Nephron progenitor cell (in vitro differentiated cells): ENCODE measurements at regions not wholly inside any gene's neighbourhood (a gene's known extent, or its start where the extent isn't known, plus 50 kb on each side); places are given as distances from the start of the nearest gene placed in this dataset.

Source experiments
- DNase-seq: peaks from one replicate; pipeline ENCODE4 v3.0.0; 2021
- H3K27ac Mint-ChIP-seq: 2 replicates; pipeline ENCODE4 v1.8.0; 2021; ENCODE audit warnings: mild to moderate bottlenecking, moderate library complexity, mixed read lengths
- H3K27me3 Mint-ChIP-seq: 2 replicates; pipeline ENCODE4 v1.8.0; 2021; ENCODE audit warnings: mild to moderate bottlenecking, low read depth, mixed read lengths; ENCODE audit not compliant: poor library complexity
- H3K36me3 Mint-ChIP-seq: 2 replicates; pipeline ENCODE4 v1.8.0; 2021; ENCODE audit warnings: low read depth, mixed read lengths
- H3K4me1 Mint-ChIP-seq: 2 replicates; pipeline ENCODE4 v1.8.0; 2021; ENCODE audit warnings: mixed read lengths
- H3K4me3 Mint-ChIP-seq: 2 replicates; pipeline ENCODE4 v1.8.0; 2021; ENCODE audit warnings: mild to moderate bottlenecking, moderate library complexity, mixed read lengths
- H3K9me3 Mint-ChIP-seq: 2 replicates; pipeline ENCODE4 v1.8.0; 2021; ENCODE audit warnings: mild to moderate bottlenecking, moderate library complexity, mixed read lengths
- TF ChIP-seq, protein P1 (sequence below): fragments of 200-600 bp; sonication (generic); IDR thresholded peaks from 2 replicates; pipeline ENCODE4 v1.5.0; 2021; ENCODE audit warnings: antibody characterized with exemption

DNA sequence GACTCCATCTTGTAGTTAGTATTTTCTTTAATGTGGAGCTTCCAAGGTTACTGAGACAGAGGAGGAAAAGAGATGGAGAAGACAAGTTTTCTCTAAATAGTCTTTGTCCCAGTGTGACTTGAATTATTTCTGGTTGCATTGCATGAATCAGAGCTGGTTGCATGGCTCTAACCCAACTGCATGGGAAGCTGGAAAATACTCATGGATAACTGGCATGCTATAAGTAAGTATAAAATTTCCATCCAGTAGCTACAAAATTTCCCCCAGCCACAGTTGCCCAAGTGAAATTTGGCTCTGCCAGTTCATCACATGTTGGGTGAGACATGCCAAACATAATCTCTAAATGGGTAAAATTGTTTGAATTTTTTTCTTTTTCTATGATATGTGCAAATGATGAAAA is 1161.5 kb downstream of the CDH11 start:
- no peak for DNase-seq
- H3K36me3 Mint-ChIP-seq: no peaks in the 10 kb centered on the region
- H3K27ac Mint-ChIP-seq: no peak overlapping the region
- TF ChIP-seq, protein P1, sequence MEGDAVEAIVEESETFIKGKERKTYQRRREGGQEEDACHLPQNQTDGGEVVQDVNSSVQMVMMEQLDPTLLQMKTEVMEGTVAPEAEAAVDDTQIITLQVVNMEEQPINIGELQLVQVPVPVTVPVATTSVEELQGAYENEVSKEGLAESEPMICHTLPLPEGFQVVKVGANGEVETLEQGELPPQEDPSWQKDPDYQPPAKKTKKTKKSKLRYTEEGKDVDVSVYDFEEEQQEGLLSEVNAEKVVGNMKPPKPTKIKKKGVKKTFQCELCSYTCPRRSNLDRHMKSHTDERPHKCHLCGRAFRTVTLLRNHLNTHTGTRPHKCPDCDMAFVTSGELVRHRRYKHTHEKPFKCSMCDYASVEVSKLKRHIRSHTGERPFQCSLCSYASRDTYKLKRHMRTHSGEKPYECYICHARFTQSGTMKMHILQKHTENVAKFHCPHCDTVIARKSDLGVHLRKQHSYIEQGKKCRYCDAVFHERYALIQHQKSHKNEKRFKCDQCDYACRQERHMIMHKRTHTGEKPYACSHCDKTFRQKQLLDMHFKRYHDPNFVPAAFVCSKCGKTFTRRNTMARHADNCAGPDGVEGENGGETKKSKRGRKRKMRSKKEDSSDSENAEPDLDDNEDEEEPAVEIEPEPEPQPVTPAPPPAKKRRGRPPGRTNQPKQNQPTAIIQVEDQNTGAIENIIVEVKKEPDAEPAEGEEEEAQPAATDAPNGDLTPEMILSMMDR: no peak
- H3K4me1 Mint-ChIP-seq: no peaks in the 10 kb centered on the region
- H3K9me3 Mint-ChIP-seq: no peaks in the 10 kb centered on the region
- H3K27me3 Mint-ChIP-seq: peaks cover 3% of the 10 kb centered on the region
- no peak overlapping the region for H3K4me3 Mint-ChIP-seq

DNA sequence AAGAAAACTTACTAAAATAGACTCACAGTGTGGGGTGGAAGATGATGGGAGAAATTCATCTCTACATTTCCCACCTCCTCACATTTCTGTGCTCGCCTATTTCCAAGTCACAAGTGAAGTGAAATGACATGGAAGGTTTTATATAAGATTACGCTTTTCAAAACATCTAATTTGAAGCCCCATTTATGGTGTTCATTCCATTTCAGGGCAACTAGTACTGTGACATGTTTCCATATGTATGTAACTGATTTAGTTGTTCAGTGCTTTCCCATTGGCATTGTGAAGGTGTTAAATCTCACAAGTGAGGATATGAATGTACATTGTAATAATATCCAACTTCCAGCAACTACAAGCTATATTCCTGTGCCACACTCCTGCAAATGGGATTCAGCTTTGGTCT is 1174.8 kb downstream of the CDH11 start:
- no peak overlapping the region for H3K4me3 Mint-ChIP-seq
- H3K9me3 Mint-ChIP-seq: peaks cover 11% of the 10 kb centered on the region
- no peak overlapping the region for H3K27ac Mint-ChIP-seq
- no peaks in the 10 kb centered on the region for H3K27me3 Mint-ChIP-seq
- H3K36me3 Mint-ChIP-seq: no peaks in the 10 kb centered on the region
- TF ChIP-seq, protein P1: no peak
- no peak for DNase-seq
- H3K4me1 Mint-ChIP-seq: peaks cover 13% of the 10 kb centered on the region

DNA sequence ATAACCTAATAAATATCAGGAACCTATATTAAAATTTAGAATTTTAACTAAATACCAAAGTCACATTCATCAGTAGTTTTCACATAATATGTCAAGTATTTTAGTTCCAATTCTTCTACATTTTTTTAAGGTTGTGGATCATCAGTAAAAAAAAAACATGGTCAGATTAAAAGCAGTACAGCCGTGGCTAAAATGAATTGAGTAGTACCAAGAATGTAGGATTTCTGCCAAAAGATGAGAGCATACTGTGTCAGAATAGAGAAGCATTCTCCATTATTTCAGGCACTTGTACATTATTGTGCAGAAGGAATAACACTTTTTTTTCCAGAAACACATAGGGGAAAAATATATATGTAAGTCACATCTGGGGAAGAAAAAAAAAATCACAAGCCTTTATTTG is 1176.1 kb downstream of the CDH11 start:
- DNase-seq: no peak
- H3K36me3 Mint-ChIP-seq: no peaks in the 10 kb centered on the region
- H3K4me1 Mint-ChIP-seq: peaks cover 13% of the 10 kb centered on the region
- TF ChIP-seq, protein P1: no peak
- H3K27ac Mint-ChIP-seq: no peak overlapping the region
- H3K9me3 Mint-ChIP-seq: peaks cover 11% of the 10 kb centered on the region
- no peaks in the 10 kb centered on the region for H3K27me3 Mint-ChIP-seq
- H3K4me3 Mint-ChIP-seq: no peak overlapping the region

DNA sequence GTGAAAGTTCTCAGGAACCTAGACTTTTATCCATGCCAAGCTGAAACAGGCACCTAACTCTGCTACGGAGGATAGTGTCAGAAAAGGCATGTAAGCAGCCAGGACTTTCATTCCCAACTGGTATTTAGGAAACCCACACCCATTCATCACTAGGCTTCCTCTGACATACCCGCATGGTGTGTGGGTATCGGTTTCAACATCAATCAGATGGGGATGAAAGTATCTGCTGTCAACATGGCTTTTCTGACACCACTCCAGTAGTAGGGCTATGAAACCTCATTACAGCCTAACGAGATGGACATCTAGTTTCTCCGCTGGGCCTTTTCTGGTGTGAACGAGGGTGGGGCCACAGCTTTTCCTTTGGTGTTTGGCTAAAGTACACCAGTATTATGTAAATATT is 1178.3 kb downstream of the CDH11 start:
- Mint-ChIP-seq H3K9me3 (peaks cover 8% of the 10 kb centered on the region), H3K27ac (peak overlapping the region; percentile 65), H3K36me3 (no peaks in the 10 kb centered on the region), H3K27me3 (no peaks in the 10 kb centered on the region), H3K4me1 (peaks cover 13% of the 10 kb centered on the region), H3K4me3 (no peak overlapping the region)
- DNase-seq: peak; percentile 6
- TF ChIP-seq, protein P1: no peak

DNA sequence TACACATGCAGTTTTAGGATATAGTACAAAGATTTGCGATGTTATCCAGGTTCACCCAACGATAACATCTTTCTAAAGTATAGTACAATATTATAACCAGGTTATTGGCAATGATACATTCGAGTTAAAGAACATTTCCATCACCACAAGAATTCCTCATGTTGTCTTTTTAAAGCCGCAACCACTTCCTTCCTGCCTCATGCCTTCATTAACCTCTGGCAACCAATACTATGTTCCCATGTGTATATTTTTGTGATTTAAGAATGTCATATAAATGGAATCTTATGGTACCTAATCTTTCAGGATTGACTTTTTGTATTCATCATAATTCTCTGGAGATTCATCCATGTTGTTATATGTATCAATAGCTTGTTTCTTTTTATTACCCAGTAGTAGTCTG is 1183.2 kb downstream of the CDH11 start:
- H3K4me3 Mint-ChIP-seq: no peak overlapping the region
- TF ChIP-seq, protein P1: no peak
- H3K27ac Mint-ChIP-seq: no peak overlapping the region
- H3K9me3 Mint-ChIP-seq: peaks cover 5% of the 10 kb centered on the region
- no peaks in the 10 kb centered on the region for H3K36me3 Mint-ChIP-seq
- H3K27me3 Mint-ChIP-seq: no peaks in the 10 kb centered on the region
- peaks cover under 1% of the 10 kb centered on the region for H3K4me1 Mint-ChIP-seq
- DNase-seq: no peak

DNA sequence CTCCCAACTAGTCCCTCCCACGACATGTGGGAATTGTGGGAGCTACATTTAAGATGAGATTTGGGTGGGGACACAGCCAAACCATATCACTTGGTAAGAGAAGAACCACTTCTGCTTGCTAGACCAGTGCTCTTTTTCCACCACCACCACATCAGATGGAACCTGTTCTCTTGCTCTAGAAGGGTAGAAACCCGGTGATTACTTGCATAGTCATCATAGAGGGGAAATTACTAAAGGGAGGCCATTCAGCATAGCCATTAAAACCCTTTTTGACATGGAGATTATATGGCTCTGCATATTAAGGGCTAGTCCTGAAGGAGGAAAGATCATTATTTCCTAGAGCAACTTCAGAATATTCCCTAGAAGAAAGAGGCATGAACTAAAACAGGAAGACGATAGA is 1188.0 kb downstream of the CDH11 start:
- TF ChIP-seq, protein P1: no peak
- no peaks in the 10 kb centered on the region for H3K4me1 Mint-ChIP-seq
- no peak overlapping the region for H3K4me3 Mint-ChIP-seq
- H3K27me3 Mint-ChIP-seq: no peaks in the 10 kb centered on the region
- no peak for DNase-seq
- H3K36me3 Mint-ChIP-seq: no peaks in the 10 kb centered on the region
- H3K9me3 Mint-ChIP-seq: peaks cover 8% of the 10 kb centered on the region
- H3K27ac Mint-ChIP-seq: no peak overlapping the region
